Ishikawa (cell line): ENCODE measurements at regions not wholly inside any gene's neighbourhood (a gene's known extent, or its start where the extent isn't known, plus 50 kb on each side); places are given as distances from the start of the nearest gene placed in this dataset.

Experiments used
- CREB1 ChIP-seq: IDR thresholded peaks from 2 replicates; pipeline ENCODE4 v1.6.1; 2012; ENCODE audit warnings: low read depth
- EP300 ChIP-seq: IDR thresholded peaks from 2 replicates; pipeline ENCODE4 v1.6.1; 2012; ENCODE audit warnings: borderline replicate concordance
- MAX ChIP-seq: IDR thresholded peaks from 2 replicates; pipeline ENCODE4 v1.6.1; 2012
- RAD21 ChIP-seq: IDR thresholded peaks from 2 replicates; pipeline ENCODE4 v1.6.1; 2012; ENCODE audit warnings: low read depth
- TAF1 ChIP-seq: IDR thresholded peaks from 2 replicates; pipeline ENCODE4 v1.6.1; 2012; ENCODE audit warnings: low read depth, mild to moderate bottlenecking
- TCF12 ChIP-seq: IDR thresholded peaks from 2 replicates; pipeline ENCODE4 v1.6.1; 2012; ENCODE audit warnings: low read depth
- YY1 ChIP-seq: IDR thresholded peaks from 2 replicates; pipeline ENCODE4 v1.6.1; 2012; ENCODE audit warnings: low read depth
- TF ChIP-seq, protein P1 (sequence below): IDR thresholded peaks from 2 replicates; pipeline ENCODE4 v1.6.1; 2012

GRCh38 chr15:38720893-38721567, 156.4 kb upstream of the RASGRP1 start:
- TF ChIP-seq MAX (no peak), YY1 (no peak), RAD21 (no peak), TCF12 (no peak), CREB1 (no peak), EP300 (no peak), TAF1 (no peak)
- TF ChIP-seq, protein P1, sequence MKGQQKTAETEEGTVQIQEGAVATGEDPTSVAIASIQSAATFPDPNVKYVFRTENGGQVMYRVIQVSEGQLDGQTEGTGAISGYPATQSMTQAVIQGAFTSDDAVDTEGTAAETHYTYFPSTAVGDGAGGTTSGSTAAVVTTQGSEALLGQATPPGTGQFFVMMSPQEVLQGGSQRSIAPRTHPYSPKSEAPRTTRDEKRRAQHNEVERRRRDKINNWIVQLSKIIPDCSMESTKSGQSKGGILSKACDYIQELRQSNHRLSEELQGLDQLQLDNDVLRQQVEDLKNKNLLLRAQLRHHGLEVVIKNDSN, result no peak
